GM12878 (cell line): ENCODE measurements at regions not wholly inside any gene's neighbourhood (a gene's known extent, or its start where the extent isn't known, plus 50 kb on each side); places are given as distances from the start of the nearest gene placed in this dataset.

Experiments used
- ATAC-seq: fragments of 200-7000 bp; cut with Tn5 transposase; 3 replicates; pipeline ENCODE4 v1.9.1; 2020; ENCODE audit warnings: mild to moderate bottlenecking, moderate library complexity
- BruUV-seq: library from RNA; stranded (reverse); fragments of 400-500 nt; replicated peaks from 2 replicates; lab custom pipeline; 2021; lab: Mats Ljungman, UMichigan
- CTCF ChIA-PET: fragments of 300-600 bp; sonication (Branson Sonifier 250); formaldehyde crosslinking; extraction: SDS; loops from one replicate; lab custom pipeline; 2021; ENCODE audit warnings: inconsistent platforms; lab: Yijun Ruan, JAX
- POLR2A ChIA-PET: fragments of 350-600 bp; formaldehyde crosslinking; extraction: SDS; loops from one replicate; lab custom pipeline; 2021; ENCODE audit warnings: inconsistent platforms; lab: Charles Lee
- RAD21 ChIA-PET: fragments of 300-600 bp; sonication (Branson Sonifier 250); formaldehyde crosslinking; loops from one replicate; lab custom pipeline; 2023; ENCODE audit warnings: antibody characterized with exemption; ENCODE audit not compliant: unreplicated experiment; lab: Charles Lee
- SMC1A ChIA-PET: fragments of 300-600 bp; sonication (Branson Sonifier 250); formaldehyde crosslinking; loops from one replicate; lab custom pipeline; 2023; ENCODE audit not compliant: unreplicated experiment, uncharacterized antibody; lab: Charles Lee
- DNase-seq: peaks from one replicate; pipeline ENCODE4 v3.0.0-alpha.2; 2011; ENCODE audit warnings: low read depth, low spot score
- FAIRE-seq: peaks from 3 replicates; lab custom pipeline; 2011; peaks lifted over from hg19 to GRCh38; lab: Jason Lieb, UNC
- H2AFZ ChIP-seq: 2 replicates; pipeline ENCODE4 v1.6.0; 2011; ENCODE audit warnings: low read depth, low read length, control low read depth; ENCODE audit not compliant: control insufficient read depth
- H3K27ac ChIP-seq: 2 replicates; pipeline ENCODE4 v1.5.1; 2011; ENCODE audit warnings: control low read depth; ENCODE audit not compliant: control insufficient read depth, insufficient read depth
- H3K27me3 ChIP-seq, 2 experiments: replicated peaks in 1 of 2; 2 replicates each; pipeline versions ENCODE4 v1.6.0 to v1.6.1; 2011; ENCODE audit warnings: low read length in 1 of 2; ENCODE audit not compliant: control insufficient read depth in 2 of 2, insufficient read depth in 2 of 2
- H3K36me3 ChIP-seq, 2 experiments: 2 replicates each; pipeline ENCODE4 v1.5.1; 2011; ENCODE audit warnings: low read length in 1 of 2; ENCODE audit not compliant: control insufficient read depth in 2 of 2, insufficient read depth in 2 of 2
- H3K4me1 ChIP-seq: 2 replicates; pipeline ENCODE4 v1.6.1; 2011; ENCODE audit warnings: mild to moderate bottlenecking, low read length, moderate library complexity, mixed read lengths; ENCODE audit not compliant: control insufficient read depth, insufficient read depth
- H3K4me2 ChIP-seq: 2 replicates; pipeline ENCODE4 v1.6.0; 2011; ENCODE audit warnings: control low read depth; ENCODE audit not compliant: control insufficient read depth, insufficient read depth
- H3K4me3 ChIP-seq: fragments of 200-600 bp; sonication (generic); 2 replicates; pipeline ENCODE4 v1.5.1; 2016
- H3K79me2 ChIP-seq: 2 replicates; pipeline ENCODE4 v1.6.0; 2011; ENCODE audit warnings: low read length; ENCODE audit not compliant: control insufficient read depth, insufficient read depth
- H3K9ac ChIP-seq: 2 replicates; pipeline ENCODE4 v1.8.0; 2011; ENCODE audit warnings: low read length, control low read depth, mixed read lengths; ENCODE audit not compliant: control insufficient read depth, insufficient read depth
- H3K9me3 ChIP-seq: replicated peaks from 3 replicates; pipeline ENCODE4 v1.5.1; 2011; ENCODE audit warnings: mild to moderate bottlenecking, low read length; ENCODE audit not compliant: control insufficient read depth, insufficient read depth
- H4K20me1 ChIP-seq: 2 replicates; pipeline ENCODE4 v1.6.0; 2011; ENCODE audit not compliant: control insufficient read depth, insufficient read depth
- BCL3 ChIP-seq: IDR thresholded peaks from 2 replicates; pipeline ENCODE4 v1.6.1; 2011; ENCODE audit warnings: borderline replicate concordance, low read depth, mild to moderate bottlenecking, moderate library complexity, low read length; ENCODE audit not compliant: insufficient read depth, poor library complexity, severe bottlenecking
- CEBPB ChIP-seq, 2 experiments: fragments of 150-350 bp in 1 of 2; IDR thresholded peaks; 2 replicates each; pipeline ENCODE4 v1.6.1; 2012 to 2014; ENCODE audit warnings: low read depth in 2 of 2, low read length in 2 of 2, borderline replicate concordance in 1 of 2, inconsistent platforms in 1 of 2
- CHD1 ChIP-seq: IDR thresholded peaks from 2 replicates; pipeline ENCODE4 v1.6.1; 2012; ENCODE audit warnings: low read depth, low read length, improper control_type of control experiment
- CREM ChIP-seq: IDR thresholded peaks from 2 replicates; pipeline ENCODE4 v1.6.1; 2014; ENCODE audit warnings: antibody characterized with exemption, low read depth
- HCFC1 ChIP-seq: fragments of 150-350 bp; IDR thresholded peaks from 2 replicates; pipeline ENCODE4 v1.6.1; 2014; ENCODE audit warnings: low read length
- KAT2A ChIP-seq: conservative IDR thresholded peaks from 2 replicates; pipeline ENCODE4 v1.6.1; 2011; ENCODE audit warnings: low read depth, low read length; ENCODE audit not compliant: control insufficient read depth
- PRDM15 ChIP-seq: fragments of 450-650 bp; formaldehyde crosslinking; IDR thresholded peaks from 2 replicates; pipeline ENCODE4 v1.4.0; 2020; ENCODE audit warnings: mild to moderate bottlenecking, moderate library complexity
- SP1 ChIP-seq: IDR thresholded peaks from one replicate; pipeline ENCODE4 v1.6.1; 2011; ENCODE audit warnings: low read depth, low read length
- ZBTB33 ChIP-seq: fragments of 450-650 bp; IDR thresholded peaks from 2 replicates; pipeline ENCODE4 v1.6.1; 2017; ENCODE audit warnings: mild to moderate bottlenecking
- WGBS: methylation state at CpG from one replicate; pipeline ENCODE4 v1.1.6; 2016; ENCODE audit warnings: low lambda C conversion rate; ENCODE audit not compliant: insufficient replicate concordance, insufficient coverage; ENCODE audit errors: missing lambda C conversion rate; 5-methylcytosine and 5-hydroxymethylcytosine counted together
- in situ Hi-C: fragments of 300-500 bp; cut with MboI; formaldehyde crosslinking; loops from 9 replicates; pipeline ENCODE4 v1.14.3; 2018; ENCODE audit warnings: mixed read lengths
- intact Hi-C: fragments of 100-400 bp; cut with micrococcal nuclease; formaldehyde crosslinking; loops from one replicate; pipeline ENCODE4 v1.14.2; 2022; ENCODE audit not compliant: unreplicated experiment

- no peaks in the 10 kb centered on the region for H3K79me2 ChIP-seq
- no peak overlapping the region for H2AFZ ChIP-seq
- SMC1A ChIA-PET: no interaction called here
- H3K9ac ChIP-seq: no peak overlapping the region
- no peaks in the 10 kb centered on the region for H3K36me3 ChIP-seq
- no peaks in the 10 kb centered on the region for H3K9me3 ChIP-seq
- TF ChIP-seq HCFC1 (no peak), CREM (no peak)
- in situ Hi-C loops (no loop called here), intact Hi-C loops (no loop called here)
- POLR2A ChIA-PET: no interaction called here
- FAIRE-seq (no peak), DNase-seq (no peak), ATAC-seq (no peak)
- H3K4me2 ChIP-seq: no peak overlapping the region
- H3K4me3 ChIP-seq: no peak overlapping the region
- H3K27ac ChIP-seq: no peak overlapping the region
- H4K20me1 ChIP-seq: no peaks in the 10 kb centered on the region
- RAD21 ChIA-PET: no interaction called here
- H3K4me1 ChIP-seq: no peaks in the 10 kb centered on the region
- BruUV-seq: no TSS peak
- no peaks in the 10 kb centered on the region for H3K27me3 ChIP-seq
- WGBS: 87% methylated on average over 1 of the region's 1 CpG
- CTCF ChIA-PET: interaction anchor here (1.2 kb wide), 1 partner anchor 11 kb away, joined by 3 read pairs; no protein-coding TSS in a partner anchor
These were observed 104.6 kb downstream of the LYPLAL1 start for GRCh38 chr1:219278288-219278687.

GRCh38 chr1:219277304-219278105, 103.8 kb downstream of the LYPLAL1 start:
- no peak for FAIRE-seq
- POLR2A ChIA-PET: interaction anchor here (0.5 kb wide), 1 partner anchor 96 kb away, joined by 3 read pairs; no protein-coding TSS in a partner anchor
- TF ChIP-seq KAT2A: no peak
- no peak for TF ChIP-seq BCL3
- TF ChIP-seq SP1: no peak
- TF ChIP-seq PRDM15 (CRISPR knock-in tag): no peak
- no peak for TF ChIP-seq ZBTB33
- no peak for TF ChIP-seq CHD1
- no peak for TF ChIP-seq CEBPB (IDR thresholded peaks at IDR 0.05; ENCODE audit: borderline replicate concordance in 1 of 2, low read depth in 2 of 2, low read length in 2 of 2)

More at GRCh38 chr1:219277304-219278105, 103.8 kb downstream of the LYPLAL1 start:
- SMC1A ChIA-PET: interaction anchor here (0.8 to 1.5 kb wide), 2 partner anchors 11 to 21 kb away, joined by 3 read pairs; no protein-coding TSS in a partner anchor
- no peak overlapping the region for H2AFZ ChIP-seq
- no peak for ATAC-seq
- no peak overlapping the region for H3K9ac ChIP-seq
- RAD21 ChIA-PET: no interaction called here
- no peaks in the 10 kb centered on the region for H3K36me3 ChIP-seq
- intact Hi-C loops (no loop called here), in situ Hi-C loops (no loop called here)
- CTCF ChIA-PET: interaction anchor here (0.8 to 1.2 kb wide), 2 partner anchors 10 to 12 kb away, joined by 3 read pairs; no protein-coding TSS in a partner anchor
- H3K79me2 ChIP-seq: no peaks in the 10 kb centered on the region
- no peak overlapping the region for H3K4me3 ChIP-seq
- no peaks in the 10 kb centered on the region for H3K4me1 ChIP-seq
- WGBS: 65% methylated on average over 2 of the region's 2 CpGs
- no peaks in the 10 kb centered on the region for H3K27me3 ChIP-seq
- no peaks in the 10 kb centered on the region for H4K20me1 ChIP-seq
- no peak overlapping the region for H3K27ac ChIP-seq
- no peaks in the 10 kb centered on the region for H3K9me3 ChIP-seq
- no peak for DNase-seq
- no TSS peak for BruUV-seq
- no peak overlapping the region for H3K4me2 ChIP-seq
